Fibroblast of lung (primary cell): ENCODE measurements at regions not wholly inside any gene's neighbourhood (a gene's known extent, or its start where the extent isn't known, plus 50 kb on each side); places are given as distances from the start of the nearest gene placed in this dataset.

Experiments
- CTCF ChIP-seq, 2 donors: IDR thresholded peaks in 1 of 2; conservative IDR thresholded peaks in 1 of 2; 1 replicate in 1 of 2; 2 replicates in 1 of 2; pipeline ENCODE4 v1.5.1; 2011 to 2012; ENCODE audit warnings: low read length in 2 of 2, control low read depth in 1 of 2, inconsistent platforms in 1 of 2, low read depth in 1 of 2, mild to moderate bottlenecking in 1 of 2
- EZH2 ChIP-seq: IDR thresholded peaks from 2 replicates; pipeline ENCODE4 v1.5.1; 2012; ENCODE audit warnings: low read length, control low read depth, mild to moderate bottlenecking; ENCODE audit errors: missing control alignments

GRCh38 chr2:176554101-176555048 lies 285.1 kb downstream of the MTX2 start:
- TF ChIP-seq CTCF (conservative IDR thresholded peaks at IDR 0.05 in 1 of 2, IDR thresholded peaks at IDR 0.05 in 1 of 2; ENCODE audit: low read depth in 1 of 2, low read length in 2 of 2), result peak; percentile 69 to 75
- TF ChIP-seq EZH2, result no peak
